Kidney epithelial cell (primary cell): ENCODE measurements at regions not wholly inside any gene's neighbourhood (a gene's known extent, or its start where the extent isn't known, plus 50 kb on each side); places are given as distances from the start of the nearest gene placed in this dataset.

ENCODE experiments used
- DNase-seq: peaks from one replicate; pipeline ENCODE4 v3.0.0-alpha.2; 2010; ENCODE audit warnings: low read depth
- H3K27me3 ChIP-seq: 2 replicates; pipeline ENCODE4 v1.6.0; 2011; ENCODE audit warnings: low read length; ENCODE audit not compliant: control insufficient read depth, insufficient read depth
- H3K36me3 ChIP-seq: 2 replicates; pipeline ENCODE4 v1.5.1; 2011; ENCODE audit warnings: low read length; ENCODE audit not compliant: control insufficient read depth, insufficient read depth
- H3K4me3 ChIP-seq: 2 replicates; pipeline ENCODE4 v1.5.1; 2011; ENCODE audit warnings: low read depth, mild to moderate bottlenecking, control low read depth, low read length
- CTCF ChIP-seq: IDR thresholded peaks from 2 replicates; pipeline ENCODE4 v1.5.1; 2011; ENCODE audit warnings: mild to moderate bottlenecking, moderate library complexity, low read length, control low read depth, inconsistent platforms; ENCODE audit not compliant: insufficient read depth, poor library complexity, severe bottlenecking

GRCh38 chr22:34356481-34356880 is 436.2 kb upstream of the LARGE1 start:
- no peaks in the 10 kb centered on the region for H3K27me3 ChIP-seq
- TF ChIP-seq CTCF, result no peak
- no peak for DNase-seq
- no peaks in the 10 kb centered on the region for H3K36me3 ChIP-seq
- no peak overlapping the region for H3K4me3 ChIP-seq

GRCh38 chr22:34370711-34371110 is 450.4 kb upstream of the LARGE1 start:
- no peak overlapping the region for H3K4me3 ChIP-seq
- TF ChIP-seq CTCF, result no peak
- no peak for DNase-seq
- no peaks in the 10 kb centered on the region for H3K36me3 ChIP-seq
- H3K27me3 ChIP-seq, result no peaks in the 10 kb centered on the region

GRCh38 chr22:34379825-34380224 is 459.5 kb upstream of the LARGE1 start:
- no peaks in the 10 kb centered on the region for H3K36me3 ChIP-seq
- H3K27me3 ChIP-seq, result no peaks in the 10 kb centered on the region
- no peak for DNase-seq
- H3K4me3 ChIP-seq, result no peak overlapping the region
- no peak for TF ChIP-seq CTCF

- no peaks in the 10 kb centered on the region for H3K36me3 ChIP-seq
- DNase-seq, result no peak
- no peak for TF ChIP-seq CTCF
- no peak overlapping the region for H3K4me3 ChIP-seq
- H3K27me3 ChIP-seq, result no peaks in the 10 kb centered on the region
These were observed 460.3 kb upstream of the LARGE1 start for GRCh38 chr22:34380532-34380931.

GRCh38 chr22:34390400-34390799 is 470.1 kb upstream of the LARGE1 start:
- no peaks in the 10 kb centered on the region for H3K36me3 ChIP-seq
- H3K4me3 ChIP-seq, result no peak overlapping the region
- H3K27me3 ChIP-seq, result no peaks in the 10 kb centered on the region
- no peak for TF ChIP-seq CTCF
- no peak for DNase-seq

- no peaks in the 10 kb centered on the region for H3K27me3 ChIP-seq
- no peaks in the 10 kb centered on the region for H3K36me3 ChIP-seq
- no peak overlapping the region for H3K4me3 ChIP-seq
- no peak for DNase-seq
- no peak for TF ChIP-seq CTCF
These were observed 475.1 kb upstream of the LARGE1 start for GRCh38 chr22:34395370-34395769.
